GM12878 (cell line): ENCODE measurements at regions not wholly inside any gene's neighbourhood (a gene's known extent, or its start where the extent isn't known, plus 50 kb on each side); places are given as distances from the start of the nearest gene placed in this dataset.

ENCODE experiments used
- ATAC-seq: fragments of 200-7000 bp; cut with Tn5 transposase; 3 replicates; pipeline ENCODE4 v1.9.1; 2020; ENCODE audit warnings: mild to moderate bottlenecking, moderate library complexity
- BruUV-seq: library from RNA; stranded (reverse); fragments of 400-500 nt; replicated peaks from 2 replicates; lab custom pipeline; 2021; lab: Mats Ljungman, UMichigan
- CTCF ChIA-PET: fragments of 300-600 bp; sonication (Branson Sonifier 250); formaldehyde crosslinking; extraction: SDS; loops from one replicate; lab custom pipeline; 2021; ENCODE audit warnings: inconsistent platforms; lab: Yijun Ruan, JAX
- POLR2A ChIA-PET: fragments of 350-600 bp; formaldehyde crosslinking; extraction: SDS; loops from one replicate; lab custom pipeline; 2021; ENCODE audit warnings: inconsistent platforms; lab: Charles Lee
- RAD21 ChIA-PET: fragments of 300-600 bp; sonication (Branson Sonifier 250); formaldehyde crosslinking; loops from one replicate; lab custom pipeline; 2023; ENCODE audit warnings: antibody characterized with exemption; ENCODE audit not compliant: unreplicated experiment; lab: Charles Lee
- SMC1A ChIA-PET: fragments of 300-600 bp; sonication (Branson Sonifier 250); formaldehyde crosslinking; loops from one replicate; lab custom pipeline; 2023; ENCODE audit not compliant: unreplicated experiment, uncharacterized antibody; lab: Charles Lee
- DNase-seq: peaks from one replicate; pipeline ENCODE4 v3.0.0-alpha.2; 2011; ENCODE audit warnings: low read depth, low spot score
- FAIRE-seq: peaks from 3 replicates; lab custom pipeline; 2011; peaks lifted over from hg19 to GRCh38; lab: Jason Lieb, UNC
- H2AFZ ChIP-seq: 2 replicates; pipeline ENCODE4 v1.6.0; 2011; ENCODE audit warnings: low read depth, low read length, control low read depth; ENCODE audit not compliant: control insufficient read depth
- H3K27ac ChIP-seq: 2 replicates; pipeline ENCODE4 v1.5.1; 2011; ENCODE audit warnings: control low read depth; ENCODE audit not compliant: control insufficient read depth, insufficient read depth
- H3K27me3 ChIP-seq, 2 experiments: replicated peaks in 1 of 2; 2 replicates each; pipeline versions ENCODE4 v1.6.0 to v1.6.1; 2011; ENCODE audit warnings: low read length in 1 of 2; ENCODE audit not compliant: control insufficient read depth in 2 of 2, insufficient read depth in 2 of 2
- H3K36me3 ChIP-seq, 2 experiments: 2 replicates each; pipeline ENCODE4 v1.5.1; 2011; ENCODE audit warnings: low read length in 1 of 2; ENCODE audit not compliant: control insufficient read depth in 2 of 2, insufficient read depth in 2 of 2
- H3K4me1 ChIP-seq: 2 replicates; pipeline ENCODE4 v1.6.1; 2011; ENCODE audit warnings: mild to moderate bottlenecking, low read length, moderate library complexity, mixed read lengths; ENCODE audit not compliant: control insufficient read depth, insufficient read depth
- H3K4me2 ChIP-seq: 2 replicates; pipeline ENCODE4 v1.6.0; 2011; ENCODE audit warnings: control low read depth; ENCODE audit not compliant: control insufficient read depth, insufficient read depth
- H3K4me3 ChIP-seq: fragments of 200-600 bp; sonication (generic); 2 replicates; pipeline ENCODE4 v1.5.1; 2016
- H3K79me2 ChIP-seq: 2 replicates; pipeline ENCODE4 v1.6.0; 2011; ENCODE audit warnings: low read length; ENCODE audit not compliant: control insufficient read depth, insufficient read depth
- H3K9ac ChIP-seq: 2 replicates; pipeline ENCODE4 v1.8.0; 2011; ENCODE audit warnings: low read length, control low read depth, mixed read lengths; ENCODE audit not compliant: control insufficient read depth, insufficient read depth
- H3K9me3 ChIP-seq: replicated peaks from 3 replicates; pipeline ENCODE4 v1.5.1; 2011; ENCODE audit warnings: mild to moderate bottlenecking, low read length; ENCODE audit not compliant: control insufficient read depth, insufficient read depth
- H4K20me1 ChIP-seq: 2 replicates; pipeline ENCODE4 v1.6.0; 2011; ENCODE audit not compliant: control insufficient read depth, insufficient read depth
- E2F8 ChIP-seq: fragments of 450-650 bp; IDR thresholded peaks from 2 replicates; pipeline ENCODE4 v1.6.1; 2018; ENCODE audit warnings: mild to moderate bottlenecking, low read depth, moderate library complexity; ENCODE audit not compliant: partially characterized antibody
- KLF5 ChIP-seq: fragments of 450-650 bp; IDR thresholded peaks from 2 replicates; pipeline ENCODE4 v1.6.1; 2014; ENCODE audit warnings: mild to moderate bottlenecking; ENCODE audit not compliant: partially characterized antibody
- MTA2 ChIP-seq: fragments of 450-650 bp; IDR thresholded peaks from 2 replicates; pipeline ENCODE4 v1.6.1; 2016; ENCODE audit warnings: low read depth, mild to moderate bottlenecking, moderate library complexity
- MYC ChIP-seq: IDR thresholded peaks from 2 replicates; pipeline ENCODE4 v1.6.1; 2011; ENCODE audit warnings: mild to moderate bottlenecking, low read length, moderate library complexity, inconsistent platforms; ENCODE audit not compliant: insufficient read depth, insufficient replicate concordance, insufficient read length, severe bottlenecking
- PBX3 ChIP-seq: IDR thresholded peaks from 2 replicates; pipeline ENCODE4 v1.6.1; 2011; ENCODE audit warnings: mild to moderate bottlenecking, low read depth, low read length, moderate library complexity; ENCODE audit not compliant: insufficient replicate concordance
- PKNOX1 ChIP-seq: fragments of 450-650 bp; IDR thresholded peaks from 2 replicates; pipeline ENCODE4 v1.6.1; 2016; ENCODE audit warnings: mild to moderate bottlenecking
- RAD51 ChIP-seq: fragments of 450-650 bp; IDR thresholded peaks from 2 replicates; pipeline ENCODE4 v1.6.1; 2016; ENCODE audit warnings: moderate library complexity, mild to moderate bottlenecking, inconsistent platforms
- SMAD1 ChIP-seq: fragments of 450-650 bp; IDR thresholded peaks from 2 replicates; pipeline ENCODE4 v1.6.1; 2018; ENCODE audit warnings: mild to moderate bottlenecking, low read depth; ENCODE audit not compliant: partially characterized antibody
- TBL1XR1 ChIP-seq: IDR thresholded peaks from 2 replicates; pipeline ENCODE4 v1.6.1; 2012; ENCODE audit warnings: low read depth, low read length, improper control_type of control experiment
- ZBED1 ChIP-seq: IDR thresholded peaks from 2 replicates; pipeline ENCODE4 v1.6.1; 2016; ENCODE audit warnings: borderline replicate concordance
- ZZZ3 ChIP-seq: IDR thresholded peaks from 2 replicates; pipeline ENCODE4 v1.6.1; 2011; ENCODE audit warnings: low read depth; ENCODE audit not compliant: control insufficient read depth, insufficient read length
- WGBS: methylation state at CpG from one replicate; pipeline ENCODE4 v1.1.6; 2016; ENCODE audit warnings: low lambda C conversion rate; ENCODE audit not compliant: insufficient replicate concordance, insufficient coverage; ENCODE audit errors: missing lambda C conversion rate; 5-methylcytosine and 5-hydroxymethylcytosine counted together
- in situ Hi-C: fragments of 300-500 bp; cut with MboI; formaldehyde crosslinking; loops from 9 replicates; pipeline ENCODE4 v1.14.3; 2018; ENCODE audit warnings: mixed read lengths
- intact Hi-C: fragments of 100-400 bp; cut with micrococcal nuclease; formaldehyde crosslinking; loops from one replicate; pipeline ENCODE4 v1.14.2; 2022; ENCODE audit not compliant: unreplicated experiment

GRCh38 chr10:34957531-34957930 lies 132.6 kb downstream of the CUL2 start:
- no peaks in the 10 kb centered on the region for H3K79me2 ChIP-seq
- no peak overlapping the region for H3K9ac ChIP-seq
- in situ Hi-C loops: no loop called here
- TF ChIP-seq TBL1XR1 (no peak), MTA2 (no peak), E2F8 (no peak)
- TF ChIP-seq, all 136 proteins: peak for 0
- ChIA-PET CTCF (interaction anchor here (0.6 to 3.9 kb wide), 3 partner anchors 72 to 351 kb away, joined by 3 to 23 read pairs (median 3); no protein-coding TSS in a partner anchor), POLR2A (no interaction called here), SMC1A (interaction anchor here (0.7 to 2.9 kb wide), 5 partner anchors 34 to 438 kb away, joined by 3 to 26 read pairs (median 3); no protein-coding TSS in a partner anchor), RAD21 (interaction anchor here (1.1 to 2.2 kb wide), 4 partner anchors 10 to 291 kb away, joined by 3 to 7 read pairs (median 3); no protein-coding TSS in a partner anchor)
- FAIRE-seq (no peak), DNase-seq (no peak), ATAC-seq (no peak)
- H3K4me1 ChIP-seq: no peaks in the 10 kb centered on the region
- H3K4me2 ChIP-seq: no peak overlapping the region
- no peak overlapping the region for H2AFZ ChIP-seq
- WGBS: 3% methylated on average over 6 of the region's 6 CpGs
- H4K20me1 ChIP-seq: no peaks in the 10 kb centered on the region
- no TSS peak for BruUV-seq
- intact Hi-C loops: no loop called here
- no peak overlapping the region for H3K27ac ChIP-seq
- H3K9me3 ChIP-seq: no peaks in the 10 kb centered on the region
- no peak overlapping the region for H3K4me3 ChIP-seq
- no peaks in the 10 kb centered on the region for H3K36me3 ChIP-seq
- H3K27me3 ChIP-seq: no peaks in the 10 kb centered on the region

- H3K4me1 ChIP-seq: no peaks in the 10 kb centered on the region
- no peak overlapping the region for H2AFZ ChIP-seq
- SMC1A ChIA-PET: no interaction called here
- H4K20me1 ChIP-seq: no peaks in the 10 kb centered on the region
- in situ Hi-C loops (no loop called here), intact Hi-C loops (no loop called here)
- H3K9me3 ChIP-seq: no peaks in the 10 kb centered on the region
- CTCF ChIA-PET: interaction anchor here (0.6 to 3.9 kb wide), 5 partner anchors 66 to 350 kb away, joined by 3 to 23 read pairs (median 3); no protein-coding TSS in a partner anchor
- WGBS: 40% methylated on average over 3 of the region's 3 CpGs
- H3K4me2 ChIP-seq: no peak overlapping the region
- POLR2A ChIA-PET: no interaction called here
- no TSS peak for BruUV-seq
- no peak for DNase-seq
- H3K79me2 ChIP-seq: no peaks in the 10 kb centered on the region
- peak; percentile 49 for ATAC-seq
- H3K9ac ChIP-seq: no peak overlapping the region
- no peaks in the 10 kb centered on the region for H3K27me3 ChIP-seq
- no peaks in the 10 kb centered on the region for H3K36me3 ChIP-seq
- no peak for FAIRE-seq
- RAD21 ChIA-PET: interaction anchor here (1.1 to 2.2 kb wide), 5 partner anchors 10 to 291 kb away, joined by 3 to 7 read pairs (median 3); no protein-coding TSS in a partner anchor
- H3K27ac ChIP-seq: no peak overlapping the region
- H3K4me3 ChIP-seq: no peak overlapping the region
- TF ChIP-seq ZZZ3 (no peak), RAD51 (no peak), PBX3 (no peak), KLF5 (no peak), PKNOX1 (no peak), SMAD1 (no peak), ZBED1 (no peak), MYC (no peak)
Observed at GRCh38 chr10:34956756-34957155, 133.4 kb downstream of the CUL2 start.
